Loucy (cell line): ENCODE measurements at regions not wholly inside any gene's neighbourhood (a gene's known extent, or its start where the extent isn't known, plus 50 kb on each side); places are given as distances from the start of the nearest gene placed in this dataset.

Experiments used
- H2AFZ ChIP-seq: fragments of 200-600 bp; sonication (generic); 2 replicates; pipeline ENCODE4 v1.6.0; 2016; ENCODE audit warnings: antibody characterized with exemption, mild to moderate bottlenecking, low read length, moderate library complexity
- H3F3A ChIP-seq: fragments of 200-600 bp; 2 replicates; pipeline ENCODE4 v1.6.0; 2016; ENCODE audit warnings: antibody characterized with exemption, low read depth, mild to moderate bottlenecking
- H3K27me3 ChIP-seq: fragments of 200-600 bp; sonication (generic); 2 replicates; pipeline ENCODE4 v1.6.1; 2014; ENCODE audit warnings: low read length, mild to moderate bottlenecking; ENCODE audit not compliant: insufficient read depth, poor library complexity, severe bottlenecking
- H3K36me3 ChIP-seq: fragments of 200-600 bp; sonication (generic); 2 replicates; pipeline ENCODE4 v1.6.1; 2016; ENCODE audit warnings: low read length; ENCODE audit not compliant: insufficient read depth
- H3K4me1 ChIP-seq: fragments of 200-600 bp; sonication (generic); 2 replicates; pipeline ENCODE4 v1.5.1; 2014; ENCODE audit warnings: low read length, mild to moderate bottlenecking; ENCODE audit not compliant: insufficient read depth, poor library complexity, severe bottlenecking
- H3K4me2 ChIP-seq: fragments of 200-600 bp; sonication (generic); 2 replicates; pipeline ENCODE4 v1.6.0; 2014; ENCODE audit warnings: antibody characterized with exemption, low read length, low read depth, mild to moderate bottlenecking; ENCODE audit not compliant: poor library complexity, severe bottlenecking
- H3K4me3 ChIP-seq: fragments of 200-600 bp; sonication (generic); 2 replicates; pipeline ENCODE4 v1.5.1; 2014; ENCODE audit warnings: low read length, mild to moderate bottlenecking, mixed read lengths; ENCODE audit not compliant: poor library complexity, severe bottlenecking
- H3K79me2 ChIP-seq: fragments of 200-600 bp; sonication (generic); 2 replicates; pipeline ENCODE4 v1.6.1; 2014; ENCODE audit warnings: low read length; ENCODE audit not compliant: insufficient read depth
- H3K9ac ChIP-seq: fragments of 200-600 bp; sonication (generic); 2 replicates; pipeline ENCODE4 v1.6.0; 2014; ENCODE audit warnings: mild to moderate bottlenecking, low read depth, low read length, moderate library complexity; ENCODE audit not compliant: poor library complexity, severe bottlenecking
- H3K9me2 ChIP-seq: fragments of 200-600 bp; sonication (generic); replicated peaks from 2 replicates; pipeline ENCODE4 v1.6.1; 2016; ENCODE audit warnings: low read depth, low read length, mixed read lengths
- H3K9me3 ChIP-seq: fragments of 200-600 bp; sonication (generic); 2 replicates; pipeline ENCODE4 v1.6.1; 2014; ENCODE audit warnings: mild to moderate bottlenecking, antibody characterized with exemption, low read length, low read depth; ENCODE audit not compliant: insufficient read depth
- H4K20me1 ChIP-seq: fragments of 200-600 bp; sonication (generic); 2 replicates; pipeline ENCODE4 v1.6.0; 2014; ENCODE audit warnings: antibody characterized with exemption, low read length, mild to moderate bottlenecking; ENCODE audit not compliant: insufficient read depth, poor library complexity, severe bottlenecking
- CTCF ChIP-seq: fragments of 200-600 bp; sonication (generic); conservative IDR thresholded peaks from 2 replicates; pipeline ENCODE4 v1.5.1; 2014; ENCODE audit warnings: mild to moderate bottlenecking, antibody characterized with exemption, low read length
- EZH2phosphoT487 ChIP-seq: fragments of 200-600 bp; IDR thresholded peaks from 2 replicates; pipeline ENCODE4 v1.6.1; 2018; ENCODE audit warnings: antibody characterized with exemption, mild to moderate bottlenecking, moderate library complexity, borderline replicate concordance

GRCh38 chr10:31179091-31179680 is 139.8 kb upstream of the ZEB1 start:
- Histone ChIP-seq H3K9me3 (no peaks in the 10 kb centered on the region), H3K9ac (no peak overlapping the region), H3K9me2 (no peaks in the 10 kb centered on the region), H3K4me3 (no peak overlapping the region), H3K36me3 (no peaks in the 10 kb centered on the region), H3K27me3 (no peaks in the 10 kb centered on the region), H4K20me1 (no peaks in the 10 kb centered on the region), H3K4me1 (no peaks in the 10 kb centered on the region), H3K79me2 (no peaks in the 10 kb centered on the region), H3F3A (no peaks in the 10 kb centered on the region), H3K4me2 (no peak overlapping the region), H2AFZ (no peak overlapping the region)
- TF ChIP-seq CTCF (no peak), EZH2phosphoT487 (no peak)

- Histone ChIP-seq H3K4me3 (no peak overlapping the region), H2AFZ (no peak overlapping the region)
- TF ChIP-seq EZH2phosphoT487: no peak
- peak; percentile 45 for TF ChIP-seq CTCF
These were observed 132.6 kb upstream of the ZEB1 start for GRCh38 chr10:31186225-31187000.

GRCh38 chr10:31187182-31187581 is 131.8 kb upstream of the ZEB1 start:
- Histone ChIP-seq H3K36me3 (no peaks in the 10 kb centered on the region), H3K9me2 (no peaks in the 10 kb centered on the region), H3K9ac (no peak overlapping the region), H3F3A (no peaks in the 10 kb centered on the region), H4K20me1 (no peaks in the 10 kb centered on the region), H3K79me2 (no peaks in the 10 kb centered on the region), H3K9me3 (no peaks in the 10 kb centered on the region), H3K4me1 (no peaks in the 10 kb centered on the region), H3K27me3 (no peaks in the 10 kb centered on the region), H2AFZ (no peak overlapping the region), H3K4me3 (no peak overlapping the region), H3K4me2 (no peak overlapping the region)
- TF ChIP-seq CTCF (no peak), EZH2phosphoT487 (no peak)

More at GRCh38 chr10:31186225-31187000, 132.6 kb upstream of the ZEB1 start:
- Histone ChIP-seq H3F3A (no peaks in the 10 kb centered on the region), H3K79me2 (no peaks in the 10 kb centered on the region), H3K27me3 (no peaks in the 10 kb centered on the region), H4K20me1 (no peaks in the 10 kb centered on the region), H3K9me3 (no peaks in the 10 kb centered on the region), H3K4me1 (no peaks in the 10 kb centered on the region), H3K36me3 (no peaks in the 10 kb centered on the region), H3K9ac (no peak overlapping the region), H3K4me2 (no peak overlapping the region), H3K9me2 (no peaks in the 10 kb centered on the region)
